Kidney epithelial cell (primary cell): ENCODE measurements at regions not wholly inside any gene's neighbourhood (a gene's known extent, or its start where the extent isn't known, plus 50 kb on each side); places are given as distances from the start of the nearest gene placed in this dataset.

Source experiments
- DNase-seq: peaks from one replicate; pipeline ENCODE4 v3.0.0-alpha.2; 2010; ENCODE audit warnings: low read depth
- H3K27me3 ChIP-seq: 2 replicates; pipeline ENCODE4 v1.6.0; 2011; ENCODE audit warnings: low read length; ENCODE audit not compliant: control insufficient read depth, insufficient read depth
- H3K36me3 ChIP-seq: 2 replicates; pipeline ENCODE4 v1.5.1; 2011; ENCODE audit warnings: low read length; ENCODE audit not compliant: control insufficient read depth, insufficient read depth
- H3K4me3 ChIP-seq: 2 replicates; pipeline ENCODE4 v1.5.1; 2011; ENCODE audit warnings: low read depth, mild to moderate bottlenecking, control low read depth, low read length
- CTCF ChIP-seq: IDR thresholded peaks from 2 replicates; pipeline ENCODE4 v1.5.1; 2011; ENCODE audit warnings: mild to moderate bottlenecking, moderate library complexity, low read length, control low read depth, inconsistent platforms; ENCODE audit not compliant: insufficient read depth, poor library complexity, severe bottlenecking

GRCh38 chr6:86276056-86276455, 633.4 kb upstream of the SYNCRIP start:
- no peak for DNase-seq
- no peak overlapping the region for H3K4me3 ChIP-seq
- no peaks in the 10 kb centered on the region for H3K36me3 ChIP-seq
- no peaks in the 10 kb centered on the region for H3K27me3 ChIP-seq
- no peak for TF ChIP-seq CTCF

- no peak for DNase-seq
- no peak overlapping the region for H3K4me3 ChIP-seq
- no peaks in the 10 kb centered on the region for H3K36me3 ChIP-seq
- no peak for TF ChIP-seq CTCF
- no peaks in the 10 kb centered on the region for H3K27me3 ChIP-seq
Measured at GRCh38 chr6:86273936-86274335, 631.2 kb upstream of the SYNCRIP start.

- no peak for TF ChIP-seq CTCF
- no peak for DNase-seq
Measured at GRCh38 chr6:86256615-86257187, 614.0 kb upstream of the SYNCRIP start.

GRCh38 chr6:86255973-86256372, 613.3 kb upstream of the SYNCRIP start:
- H3K27me3 ChIP-seq, result no peaks in the 10 kb centered on the region
- no peaks in the 10 kb centered on the region for H3K36me3 ChIP-seq
- no peak for TF ChIP-seq CTCF
- no peak for DNase-seq
- H3K4me3 ChIP-seq, result no peak overlapping the region

More at GRCh38 chr6:86256615-86257187, 614.0 kb upstream of the SYNCRIP start:
- Histone ChIP-seq H3K36me3 (no peaks in the 10 kb centered on the region), H3K4me3 (no peak overlapping the region), H3K27me3 (no peaks in the 10 kb centered on the region)

GRCh38 chr6:86251106-86251505, 608.4 kb upstream of the SYNCRIP start:
- no peak overlapping the region for H3K4me3 ChIP-seq
- H3K27me3 ChIP-seq, result no peaks in the 10 kb centered on the region
- no peak for DNase-seq
- H3K36me3 ChIP-seq, result no peaks in the 10 kb centered on the region
- no peak for TF ChIP-seq CTCF

GRCh38 chr6:86217906-86218305, 575.2 kb upstream of the SYNCRIP start:
- Histone ChIP-seq H3K36me3 (no peaks in the 10 kb centered on the region), H3K4me3 (no peak overlapping the region), H3K27me3 (no peaks in the 10 kb centered on the region)
- DNase-seq, result no peak
- no peak for TF ChIP-seq CTCF
